ENCODE measurements at regions not wholly inside any gene's neighbourhood (a gene's known extent, or its start where the extent isn't known, plus 50 kb on each side); places are given as distances from the start of the nearest gene placed in this dataset.

DNA sequence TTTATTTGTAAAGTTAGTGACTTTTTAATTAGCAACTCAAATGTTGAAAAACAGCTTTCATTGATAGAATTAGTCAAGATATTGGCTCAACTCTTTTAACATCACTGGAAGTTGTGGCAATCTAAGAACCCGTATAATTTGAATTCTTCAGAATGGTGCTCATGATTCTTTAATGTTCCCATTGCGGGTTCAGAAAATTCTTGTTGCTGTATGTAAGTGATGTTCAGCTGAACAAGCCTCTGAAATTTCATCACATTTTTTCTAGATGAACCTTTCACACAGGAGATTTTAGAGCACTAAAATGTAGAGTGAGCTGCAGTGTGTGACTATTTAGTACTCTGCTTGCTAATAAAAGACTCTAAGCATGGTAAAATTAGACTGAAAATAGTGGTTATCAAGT is 1317.7 kb downstream of the FSTL5 start:
- TF ChIP-seq, protein P1, sequence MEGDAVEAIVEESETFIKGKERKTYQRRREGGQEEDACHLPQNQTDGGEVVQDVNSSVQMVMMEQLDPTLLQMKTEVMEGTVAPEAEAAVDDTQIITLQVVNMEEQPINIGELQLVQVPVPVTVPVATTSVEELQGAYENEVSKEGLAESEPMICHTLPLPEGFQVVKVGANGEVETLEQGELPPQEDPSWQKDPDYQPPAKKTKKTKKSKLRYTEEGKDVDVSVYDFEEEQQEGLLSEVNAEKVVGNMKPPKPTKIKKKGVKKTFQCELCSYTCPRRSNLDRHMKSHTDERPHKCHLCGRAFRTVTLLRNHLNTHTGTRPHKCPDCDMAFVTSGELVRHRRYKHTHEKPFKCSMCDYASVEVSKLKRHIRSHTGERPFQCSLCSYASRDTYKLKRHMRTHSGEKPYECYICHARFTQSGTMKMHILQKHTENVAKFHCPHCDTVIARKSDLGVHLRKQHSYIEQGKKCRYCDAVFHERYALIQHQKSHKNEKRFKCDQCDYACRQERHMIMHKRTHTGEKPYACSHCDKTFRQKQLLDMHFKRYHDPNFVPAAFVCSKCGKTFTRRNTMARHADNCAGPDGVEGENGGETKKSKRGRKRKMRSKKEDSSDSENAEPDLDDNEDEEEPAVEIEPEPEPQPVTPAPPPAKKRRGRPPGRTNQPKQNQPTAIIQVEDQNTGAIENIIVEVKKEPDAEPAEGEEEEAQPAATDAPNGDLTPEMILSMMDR (IDR thresholded peaks at IDR 0.05) = no peak
- TF ChIP-seq POLR2A (IDR thresholded peaks at IDR 0.05) (no peak), POLR2AphosphoS5 (IDR thresholded peaks at IDR 0.05) (no peak), EP300 (IDR thresholded peaks at IDR 0.05) (no peak)

All from upper lobe of left lung (tissue), 4 donors.